ENCODE measurements at regions not wholly inside any gene's neighbourhood (a gene's known extent, or its start where the extent isn't known, plus 50 kb on each side); places are given as distances from the start of the nearest gene placed in this dataset.

DNA sequence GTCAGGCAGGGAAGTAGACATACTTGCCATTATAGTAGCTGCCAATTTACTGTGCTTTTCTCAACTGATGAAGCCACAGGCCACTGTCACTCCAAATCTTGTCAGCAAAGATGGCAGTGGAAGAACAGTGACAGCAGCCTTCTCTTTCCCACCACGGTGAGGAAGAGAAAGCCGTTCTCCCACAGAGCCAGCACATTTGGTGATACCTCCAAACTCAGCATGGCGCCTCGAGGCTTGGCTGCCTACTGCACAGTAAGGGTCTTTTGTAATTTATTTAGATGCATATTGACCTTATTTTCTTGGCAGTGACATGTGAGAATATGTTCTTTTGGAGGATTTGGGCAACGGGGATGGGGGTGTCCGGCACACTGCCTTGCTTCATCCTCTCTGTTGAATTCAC is 117.2 kb upstream of the CDH20 start:
- H3K4me1 ChIP-seq (ENCODE audit: insufficient read depth, low read length) = no peaks in the 10 kb centered on the region; the same call in 1 of the 2 replicates
- TF ChIP-seq CTCF (conservative IDR thresholded peaks at IDR 0.05) = no peak
- H3K4me1 Mint-ChIP-seq = peaks cover 13 to 19% of the 10 kb centered on the region in 2 experiments
- no peaks in the 10 kb centered on the region for H3K23me2 ChIP-seq (ENCODE audit: insufficient read length, low read depth, low read length, poor library complexity, severe bottlenecking)
- H2AFZ ChIP-seq (ENCODE audit: low read length) = no peak overlapping the region
- no peaks in the 10 kb centered on the region for H3K79me1 ChIP-seq (ENCODE audit: insufficient read depth, low read depth, low read length, poor library complexity, severe bottlenecking)
- no peak overlapping the region for H3K9ac ChIP-seq (ENCODE audit: extremely low read depth, insufficient read length, low read length)
- H3K27me3 ChIP-seq (ENCODE audit: insufficient read depth, low read length) = no peaks in the 10 kb centered on the region
- H2BK5ac ChIP-seq (ENCODE audit: insufficient read length, low read length) = no peak overlapping the region
- H3K23ac ChIP-seq (ENCODE audit: insufficient read length, low read depth, low read length) = no peak overlapping the region
- H3K27me3 Mint-ChIP-seq (ENCODE audit: low read depth) = no peaks in the 10 kb centered on the region; the same call in 1 of the 2 replicates
- no peak overlapping the region for H4K91ac ChIP-seq (ENCODE audit: insufficient read length, low read depth, low read length)
- no peak overlapping the region for H3K27ac Mint-ChIP-seq
- no peak overlapping the region for H3K4me2 ChIP-seq (ENCODE audit: insufficient read depth, insufficient read length, low read length)
- H2BK12ac ChIP-seq (ENCODE audit: insufficient read length, low read depth, low read length) = no peak overlapping the region
- no peaks in the 10 kb centered on the region for H4K20me1 ChIP-seq (ENCODE audit: control insufficient read depth, insufficient read depth, insufficient read length)
- peaks cover 0 to 3% of the 10 kb centered on the region in 2 experiments; a peak in 1 of 5 replicates for H3K9me3 Mint-ChIP-seq
- no peak overlapping the region for H3K56ac ChIP-seq (ENCODE audit: insufficient read length, low read depth, low read length)
- H3K9me3 ChIP-seq (ENCODE audit: control insufficient read depth, low read depth, low read length) = no peaks in the 10 kb centered on the region
- H2BK15ac ChIP-seq (ENCODE audit: low read depth, low read length) = no peak overlapping the region
- H4K8ac ChIP-seq (replicated peaks; ENCODE audit: insufficient read length, low read depth, low read length) = no peak overlapping the region
- H3K14ac ChIP-seq (ENCODE audit: insufficient read depth, low read length) = no peak overlapping the region
- DNase-seq = no peak
- H3K36me3 Mint-ChIP-seq (ENCODE audit: insufficient read depth in 1 of 3, low read depth in 3 of 3) = no peaks in the 10 kb centered on the region
- H3K79me2 ChIP-seq (ENCODE audit: insufficient read depth, low read length) = no peaks in the 10 kb centered on the region
- H3K18ac ChIP-seq (ENCODE audit: insufficient read length, low read depth, low read length) = no peak overlapping the region
- no peak overlapping the region for H2BK120ac ChIP-seq (ENCODE audit: low read depth, low read length, poor library complexity, severe bottlenecking)
- H2AK5ac ChIP-seq (ENCODE audit: insufficient read length, low read length) = no peak overlapping the region
- no peak overlapping the region for H3K27ac ChIP-seq (ENCODE audit: insufficient read length, low read depth, low read length)
- H3T11ph ChIP-seq (ENCODE audit: low read length) = no peak overlapping the region
- no peak overlapping the region for H4K5ac ChIP-seq (ENCODE audit: insufficient read length, low read depth, low read length)
- no peak overlapping the region for H2BK20ac ChIP-seq (ENCODE audit: low read depth, low read length, poor library complexity, severe bottlenecking)
- no peak overlapping the region for H3K4me3 Mint-ChIP-seq
- H3K4ac ChIP-seq (ENCODE audit: low read depth, low read length) = no peak overlapping the region
- no CpG with 5 or more reads among the region's 6 CpGs for WGBS (ENCODE audit: extremely low coverage, insufficient read length, low lambda C conversion rate)
